ENCODE measurements at regions not wholly inside any gene's neighbourhood (a gene's known extent, or its start where the extent isn't known, plus 50 kb on each side); places are given as distances from the start of the nearest gene placed in this dataset.

DNA sequence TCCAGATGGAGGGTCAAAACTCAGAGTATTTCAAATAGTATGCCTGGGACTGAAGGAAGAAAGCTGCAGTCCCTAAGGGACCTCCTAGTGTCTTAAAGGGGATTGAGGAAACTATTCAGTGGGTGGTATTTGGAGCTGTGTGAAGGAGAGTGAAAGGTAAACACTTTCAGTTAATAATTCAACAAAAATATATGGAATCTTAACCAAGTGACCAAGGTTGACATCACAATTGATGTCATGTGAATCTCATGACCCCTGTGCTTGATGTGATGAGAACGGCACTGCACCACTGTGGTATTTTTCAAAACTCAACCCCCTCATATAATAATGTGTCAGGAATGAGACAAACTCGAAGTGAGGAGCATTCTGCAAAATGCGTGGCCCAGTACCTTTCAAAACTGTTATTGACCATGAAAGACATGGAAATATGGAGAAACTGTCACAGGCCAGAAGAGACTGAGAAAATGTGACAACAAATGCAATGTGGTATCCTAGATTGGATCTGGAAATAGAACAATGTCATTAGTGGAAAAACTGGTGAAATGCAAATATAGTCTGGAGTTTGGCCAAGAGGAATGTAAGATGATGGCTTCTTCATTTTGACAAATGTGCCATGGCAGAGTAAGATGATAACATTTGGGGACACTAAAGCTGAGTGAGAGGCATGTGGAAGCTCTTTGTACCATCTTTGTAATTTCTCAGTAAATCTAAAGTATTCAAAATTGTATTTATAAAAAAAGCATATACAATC, 553.9 kb downstream of the RFC3 start (continued):
- TF ChIP-seq, protein P1, sequence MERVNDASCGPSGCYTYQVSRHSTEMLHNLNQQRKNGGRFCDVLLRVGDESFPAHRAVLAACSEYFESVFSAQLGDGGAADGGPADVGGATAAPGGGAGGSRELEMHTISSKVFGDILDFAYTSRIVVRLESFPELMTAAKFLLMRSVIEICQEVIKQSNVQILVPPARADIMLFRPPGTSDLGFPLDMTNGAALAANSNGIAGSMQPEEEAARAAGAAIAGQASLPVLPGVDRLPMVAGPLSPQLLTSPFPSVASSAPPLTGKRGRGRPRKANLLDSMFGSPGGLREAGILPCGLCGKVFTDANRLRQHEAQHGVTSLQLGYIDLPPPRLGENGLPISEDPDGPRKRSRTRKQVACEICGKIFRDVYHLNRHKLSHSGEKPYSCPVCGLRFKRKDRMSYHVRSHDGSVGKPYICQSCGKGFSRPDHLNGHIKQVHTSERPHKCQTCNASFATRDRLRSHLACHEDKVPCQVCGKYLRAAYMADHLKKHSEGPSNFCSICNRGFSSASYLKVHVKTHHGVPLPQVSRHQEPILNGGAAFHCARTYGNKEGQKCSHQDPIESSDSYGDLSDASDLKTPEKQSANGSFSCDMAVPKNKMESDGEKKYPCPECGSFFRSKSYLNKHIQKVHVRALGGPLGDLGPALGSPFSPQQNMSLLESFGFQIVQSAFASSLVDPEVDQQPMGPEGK (tag by site-specific recombination; IDR thresholded peaks at IDR 0.05): no peak
- no peak for TF ChIP-seq ZNF544 (tag by site-specific recombination; IDR thresholded peaks at IDR 0.05)
- no peak for TF ChIP-seq ZNF621 (tag by site-specific recombination; IDR thresholded peaks at IDR 0.05)
- TF ChIP-seq ZBTB1 (tag by site-specific recombination; IDR thresholded peaks at IDR 0.05): no peak
- TF ChIP-seq OVOL3 (tag by site-specific recombination; IDR thresholded peaks at IDR 0.05): no peak
- TF ChIP-seq ZNF138 (tag by site-specific recombination; IDR thresholded peaks at IDR 0.05; ENCODE audit: borderline replicate concordance): no peak
- TF ChIP-seq, protein P2, sequence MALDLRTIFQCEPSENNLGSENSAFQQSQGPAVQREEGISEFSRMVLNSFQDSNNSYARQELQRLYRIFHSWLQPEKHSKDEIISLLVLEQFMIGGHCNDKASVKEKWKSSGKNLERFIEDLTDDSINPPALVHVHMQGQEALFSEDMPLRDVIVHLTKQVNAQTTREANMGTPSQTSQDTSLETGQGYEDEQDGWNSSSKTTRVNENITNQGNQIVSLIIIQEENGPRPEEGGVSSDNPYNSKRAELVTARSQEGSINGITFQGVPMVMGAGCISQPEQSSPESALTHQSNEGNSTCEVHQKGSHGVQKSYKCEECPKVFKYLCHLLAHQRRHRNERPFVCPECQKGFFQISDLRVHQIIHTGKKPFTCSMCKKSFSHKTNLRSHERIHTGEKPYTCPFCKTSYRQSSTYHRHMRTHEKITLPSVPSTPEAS (tag by site-specific recombination; IDR thresholded peaks at IDR 0.05): no peak
- TF ChIP-seq ZNF677 (tag by site-specific recombination; IDR thresholded peaks at IDR 0.05): no peak
- no peak for TF ChIP-seq ZNF610 (tag by site-specific recombination; IDR thresholded peaks at IDR 0.05; ENCODE audit: borderline replicate concordance)
- no peak for TF ChIP-seq TCF7L2 (IDR thresholded peaks at IDR 0.05; ENCODE audit: borderline replicate concordance, low read depth, low read length)
- TF ChIP-seq ZNF629 (tag by site-specific recombination; IDR thresholded peaks at IDR 0.05): no peak
- TF ChIP-seq, protein P3, sequence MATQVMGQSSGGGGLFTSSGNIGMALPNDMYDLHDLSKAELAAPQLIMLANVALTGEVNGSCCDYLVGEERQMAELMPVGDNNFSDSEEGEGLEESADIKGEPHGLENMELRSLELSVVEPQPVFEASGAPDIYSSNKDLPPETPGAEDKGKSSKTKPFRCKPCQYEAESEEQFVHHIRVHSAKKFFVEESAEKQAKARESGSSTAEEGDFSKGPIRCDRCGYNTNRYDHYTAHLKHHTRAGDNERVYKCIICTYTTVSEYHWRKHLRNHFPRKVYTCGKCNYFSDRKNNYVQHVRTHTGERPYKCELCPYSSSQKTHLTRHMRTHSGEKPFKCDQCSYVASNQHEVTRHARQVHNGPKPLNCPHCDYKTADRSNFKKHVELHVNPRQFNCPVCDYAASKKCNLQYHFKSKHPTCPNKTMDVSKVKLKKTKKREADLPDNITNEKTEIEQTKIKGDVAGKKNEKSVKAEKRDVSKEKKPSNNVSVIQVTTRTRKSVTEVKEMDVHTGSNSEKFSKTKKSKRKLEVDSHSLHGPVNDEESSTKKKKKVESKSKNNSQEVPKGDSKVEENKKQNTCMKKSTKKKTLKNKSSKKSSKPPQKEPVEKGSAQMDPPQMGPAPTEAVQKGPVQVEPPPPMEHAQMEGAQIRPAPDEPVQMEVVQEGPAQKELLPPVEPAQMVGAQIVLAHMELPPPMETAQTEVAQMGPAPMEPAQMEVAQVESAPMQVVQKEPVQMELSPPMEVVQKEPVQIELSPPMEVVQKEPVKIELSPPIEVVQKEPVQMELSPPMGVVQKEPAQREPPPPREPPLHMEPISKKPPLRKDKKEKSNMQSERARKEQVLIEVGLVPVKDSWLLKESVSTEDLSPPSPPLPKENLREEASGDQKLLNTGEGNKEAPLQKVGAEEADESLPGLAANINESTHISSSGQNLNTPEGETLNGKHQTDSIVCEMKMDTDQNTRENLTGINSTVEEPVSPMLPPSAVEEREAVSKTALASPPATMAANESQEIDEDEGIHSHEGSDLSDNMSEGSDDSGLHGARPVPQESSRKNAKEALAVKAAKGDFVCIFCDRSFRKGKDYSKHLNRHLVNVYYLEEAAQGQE (tag by site-specific recombination; IDR thresholded peaks at IDR 0.05): no peak

DNA sequence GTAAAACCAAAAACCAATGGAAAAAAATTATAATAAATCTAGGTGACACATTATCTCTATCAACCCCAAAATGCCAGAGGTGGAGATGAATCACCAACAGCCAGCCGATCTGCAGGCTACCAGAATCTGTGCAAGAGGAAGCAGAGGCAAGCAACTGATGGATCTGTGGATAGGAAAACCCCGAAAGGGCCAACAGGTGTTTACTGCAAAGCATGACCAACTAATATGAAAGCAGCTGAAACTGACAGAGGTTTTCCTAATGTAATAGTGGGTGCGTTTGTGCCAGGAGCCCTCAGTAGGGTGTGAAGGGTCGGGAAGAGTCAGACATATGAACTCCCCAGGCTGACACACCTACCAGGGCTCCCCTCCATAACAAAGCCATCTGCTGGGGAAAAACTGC, 554.6 kb downstream of the RFC3 start:
- ChIA-PET CTCF (no interaction called here), POLR2A (no interaction called here)
- TF ChIP-seq SCRT2 (tag by site-specific recombination; IDR thresholded peaks at IDR 0.05) (0 out of 2 replicates have a peak, but pooled peaks have one; percentile 22), SP2 (tag by site-specific recombination; IDR thresholded peaks at IDR 0.05) (no peak)
- no peaks in the 10 kb centered on the region for H3K4me1 ChIP-seq (ENCODE audit: control insufficient read depth, insufficient read depth, low read length)
- no peak overlapping the region for H3K27ac ChIP-seq (ENCODE audit: extremely low read depth, low read depth, low read length)
- no peak overlapping the region for H3K4me3 ChIP-seq (ENCODE audit: low read depth, low read length)
- H3K36me3 ChIP-seq (ENCODE audit: control insufficient read depth in 2 of 2, insufficient read depth in 1 of 2, low read length in 2 of 2): no peaks in the 10 kb centered on the region
- no peaks in the 10 kb centered on the region for H3K9me3 ChIP-seq (ENCODE audit: control insufficient read depth, insufficient read depth, low read depth, low read length)

DNA sequence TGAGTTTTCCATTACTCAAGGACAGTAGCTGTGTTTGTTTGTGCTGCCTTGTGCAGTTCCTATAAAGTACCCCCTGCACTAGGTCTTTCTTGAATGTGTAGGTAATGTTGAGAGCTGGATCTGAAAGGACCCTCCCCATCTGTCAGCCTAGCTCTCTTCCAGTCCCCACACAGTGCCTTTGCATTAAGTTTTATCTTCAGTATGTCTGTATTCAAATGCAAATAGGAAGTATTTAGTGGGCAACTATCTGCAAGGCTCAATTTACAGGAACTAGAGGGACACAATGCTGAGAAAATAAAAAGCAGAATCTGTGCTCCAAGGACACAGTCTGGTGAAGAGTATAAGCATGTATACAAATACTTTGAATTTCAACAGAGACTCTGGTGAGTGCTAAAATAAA, 558.5 kb downstream of the RFC3 start:
- no peak overlapping the region for H3K27ac ChIP-seq (ENCODE audit: extremely low read depth, low read depth, low read length)
- H3K36me3 ChIP-seq (ENCODE audit: control insufficient read depth in 2 of 2, insufficient read depth in 1 of 2, low read length in 2 of 2): no peaks in the 10 kb centered on the region
- ChIA-PET POLR2A (no interaction called here), CTCF (no interaction called here)
- H3K4me1 ChIP-seq (ENCODE audit: control insufficient read depth, insufficient read depth, low read length): no peaks in the 10 kb centered on the region
- no peak overlapping the region for H3K4me3 ChIP-seq (ENCODE audit: low read depth, low read length)
- no peaks in the 10 kb centered on the region for H3K9me3 ChIP-seq (ENCODE audit: control insufficient read depth, insufficient read depth, low read depth, low read length)
- no peak for TF ChIP-seq SP7 (tag by site-specific recombination; IDR thresholded peaks at IDR 0.05)
- TF ChIP-seq ZNF341 (tag by site-specific recombination; IDR thresholded peaks at IDR 0.05; ENCODE audit: low read depth): no peak
- TF ChIP-seq, protein P4, sequence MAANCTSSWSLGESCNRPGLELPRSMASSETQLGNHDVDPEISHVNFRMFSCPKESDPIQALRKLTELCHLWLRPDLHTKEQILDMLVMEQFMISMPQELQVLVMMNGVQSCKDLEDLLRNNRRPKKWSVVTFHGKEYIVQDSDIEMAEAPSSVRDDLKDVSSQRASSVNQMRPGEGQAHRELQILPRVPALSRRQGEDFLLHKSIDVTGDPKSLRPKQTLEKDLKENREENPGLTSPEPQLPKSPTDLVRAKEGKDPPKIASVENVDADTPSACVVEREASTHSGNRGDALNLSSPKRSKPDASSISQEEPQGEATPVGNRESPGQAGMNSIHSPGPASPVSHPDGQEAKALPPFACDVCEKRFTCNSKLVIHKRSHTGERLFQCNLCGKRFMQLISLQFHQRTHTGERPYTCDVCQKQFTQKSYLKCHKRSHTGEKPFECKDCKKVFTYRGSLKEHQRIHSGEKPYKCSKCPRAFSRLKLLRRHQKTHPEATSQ (tag by site-specific recombination; IDR thresholded peaks at IDR 0.05): no peak
- TF ChIP-seq ZNF132 (tag by site-specific recombination; IDR thresholded peaks at IDR 0.05; ENCODE audit: borderline replicate concordance): no peak
- TF ChIP-seq, protein P5, sequence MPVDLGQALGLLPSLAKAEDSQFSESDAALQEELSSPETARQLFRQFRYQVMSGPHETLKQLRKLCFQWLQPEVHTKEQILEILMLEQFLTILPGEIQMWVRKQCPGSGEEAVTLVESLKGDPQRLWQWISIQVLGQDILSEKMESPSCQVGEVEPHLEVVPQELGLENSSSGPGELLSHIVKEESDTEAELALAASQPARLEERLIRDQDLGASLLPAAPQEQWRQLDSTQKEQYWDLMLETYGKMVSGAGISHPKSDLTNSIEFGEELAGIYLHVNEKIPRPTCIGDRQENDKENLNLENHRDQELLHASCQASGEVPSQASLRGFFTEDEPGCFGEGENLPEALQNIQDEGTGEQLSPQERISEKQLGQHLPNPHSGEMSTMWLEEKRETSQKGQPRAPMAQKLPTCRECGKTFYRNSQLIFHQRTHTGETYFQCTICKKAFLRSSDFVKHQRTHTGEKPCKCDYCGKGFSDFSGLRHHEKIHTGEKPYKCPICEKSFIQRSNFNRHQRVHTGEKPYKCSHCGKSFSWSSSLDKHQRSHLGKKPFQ (tag by site-specific recombination; IDR thresholded peaks at IDR 0.05): no peak
- no peak for TF ChIP-seq ZNF423 (tag by site-specific recombination; IDR thresholded peaks at IDR 0.05)
- TF ChIP-seq ZNF530 (tag by site-specific recombination; IDR thresholded peaks at IDR 0.05; ENCODE audit: low read depth): no peak
- no peak for TF ChIP-seq ZNF621 (tag by site-specific recombination; IDR thresholded peaks at IDR 0.05)
- no peak for TF ChIP-seq ZBTB20 (tag by site-specific recombination; IDR thresholded peaks at IDR 0.05)
- no peak for TF ChIP-seq ZNF121 (tag by site-specific recombination; IDR thresholded peaks at IDR 0.05)
- no peak for TF ChIP-seq KLF7 (tag by site-specific recombination; IDR thresholded peaks at IDR 0.05; ENCODE audit: borderline replicate concordance)
- no peak for TF ChIP-seq ZNF658 (tag by site-specific recombination; IDR thresholded peaks at IDR 0.05)
